HFFc6 (cell line): ENCODE measurements at regions not wholly inside any gene's neighbourhood (a gene's known extent, or its start where the extent isn't known, plus 50 kb on each side); places are given as distances from the start of the nearest gene placed in this dataset.
"Not testable (repeated sequence)": the region's sequence is repeated elsewhere in the genome, so short reads cannot be mapped to it uniquely, and the experiment has no call there.

Experiments used
- DNase-seq: peaks from one replicate; pipeline ENCODE4 v3.0.0-alpha.2; 2018
- H3K27ac Mint-ChIP-seq: 2 replicates; pipeline ENCODE4 v1.8.0; 2020; ENCODE audit warnings: mild to moderate bottlenecking, mixed read lengths
- H3K27me3 Mint-ChIP-seq: 2 replicates; pipeline ENCODE4 v1.8.0; 2021; ENCODE audit warnings: mild to moderate bottlenecking, moderate library complexity, mixed read lengths; ENCODE audit not compliant: insufficient read depth
- H3K36me3 Mint-ChIP-seq: 2 replicates; pipeline ENCODE4 v1.8.0; 2021; ENCODE audit warnings: low read depth, mixed read lengths
- H3K4me1 Mint-ChIP-seq: 2 replicates; pipeline ENCODE4 v1.8.0; 2020; ENCODE audit warnings: low read depth, mixed read lengths
- H3K4me3 Mint-ChIP-seq: 2 replicates; pipeline ENCODE4 v1.8.0; 2020; ENCODE audit warnings: mild to moderate bottlenecking, moderate library complexity, mixed read lengths
- H3K9me3 Mint-ChIP-seq: 2 replicates; pipeline ENCODE4 v1.8.0; 2020; ENCODE audit warnings: mild to moderate bottlenecking, mixed read lengths
- CTCF ChIP-seq: fragments of 200-600 bp; sonication (generic); IDR thresholded peaks from 2 replicates; pipeline ENCODE4 v1.5.0; 2021; ENCODE audit warnings: antibody characterized with exemption, mild to moderate bottlenecking

- peaks cover 13% of the 10 kb centered on the region for H3K4me1 Mint-ChIP-seq
- no peak overlapping the region for H3K4me3 Mint-ChIP-seq
- no peaks in the 10 kb centered on the region; the same call in 1 of the 2 replicates for H3K27me3 Mint-ChIP-seq
- peak; percentile 45 for TF ChIP-seq CTCF
- peaks cover 1% of the 10 kb centered on the region; the same call in 1 of the 2 replicates for H3K9me3 Mint-ChIP-seq
- H3K27ac Mint-ChIP-seq = no peak overlapping the region
- DNase-seq = no peak
- H3K36me3 Mint-ChIP-seq = no peaks in the 10 kb centered on the region; the same call in 1 of the 2 replicates
These were observed 77.2 kb upstream of the UBASH3B start for GRCh38 chr11:122578171-122578825.

- H3K27me3 Mint-ChIP-seq = peaks cover 20% of the 10 kb centered on the region
- TF ChIP-seq CTCF = no peak
- no peaks in the 10 kb centered on the region; the same call in 1 of the 2 replicates for H3K36me3 Mint-ChIP-seq
- no peak for DNase-seq
- no peak overlapping the region for H3K27ac Mint-ChIP-seq
- H3K4me1 Mint-ChIP-seq = peaks cover 8% of the 10 kb centered on the region
- no peaks in the 10 kb centered on the region for H3K9me3 Mint-ChIP-seq
- H3K4me3 Mint-ChIP-seq = no peak overlapping the region
These were observed 82.9 kb upstream of the UBASH3B start for GRCh38 chr11:122572592-122572991.

- H3K27ac Mint-ChIP-seq = no peak overlapping the region
- no peak for TF ChIP-seq CTCF
- H3K36me3 Mint-ChIP-seq = no peaks in the 10 kb centered on the region
- H3K4me3 Mint-ChIP-seq = no peak overlapping the region
- H3K9me3 Mint-ChIP-seq = no peaks in the 10 kb centered on the region
- H3K4me1 Mint-ChIP-seq = no peaks in the 10 kb centered on the region; the same call in 1 of the 2 replicates
- DNase-seq = no peak
- peaks cover 23% of the 10 kb centered on the region for H3K27me3 Mint-ChIP-seq
These were observed 91.8 kb upstream of the UBASH3B start for GRCh38 chr11:122563761-122564160.

GRCh38 chr11:122559734-122560382, 95.7 kb upstream of the UBASH3B start:
- Mint-ChIP-seq H3K4me3 (no peak overlapping the region), H3K9me3 (peaks cover 9% of the 10 kb centered on the region; the same call in 1 of the 2 replicates), H3K36me3 (no peaks in the 10 kb centered on the region), H3K27ac (no peak overlapping the region), H3K27me3 (peaks cover 17% of the 10 kb centered on the region), H3K4me1 (no peaks in the 10 kb centered on the region; the same call in 1 of the 2 replicates)
- TF ChIP-seq CTCF = no peak
- DNase-seq = no peak

- not testable (repeated sequence) for H3K36me3 Mint-ChIP-seq, H3K4me3 Mint-ChIP-seq, DNase-seq, H3K4me1 Mint-ChIP-seq, H3K9me3 Mint-ChIP-seq, H3K27ac Mint-ChIP-seq
- peaks cover 12% of the 10 kb centered on the region for H3K27me3 Mint-ChIP-seq
These were observed 96.3 kb upstream of the UBASH3B start for GRCh38 chr11:122559218-122559617.

- not testable (repeated sequence) for DNase-seq, H3K9me3 Mint-ChIP-seq, H3K27me3 Mint-ChIP-seq, H3K4me3 Mint-ChIP-seq, H3K4me1 Mint-ChIP-seq, H3K36me3 Mint-ChIP-seq, H3K27ac Mint-ChIP-seq
These were observed 98.4 kb upstream of the UBASH3B start for GRCh38 chr11:122557163-122557562.
